ENCODE measurements at regions not wholly inside any gene's neighbourhood (a gene's known extent, or its start where the extent isn't known, plus 50 kb on each side); places are given as distances from the start of the nearest gene placed in this dataset.

- WGBS, result 89% methylated on average over 4 of the region's 4 CpGs
- no peak for DNase-seq (ENCODE audit: low spot score)
- H3K36me3 ChIP-seq (ENCODE audit: control insufficient read depth in 4 of 4, insufficient read depth in 3 of 4, low read depth in 1 of 4, low read length in 3 of 4), result no peaks in the 10 kb centered on the region
- H3K27ac ChIP-seq (ENCODE audit: low read depth in 1 of 2, low read length in 2 of 2), result no peak overlapping the region
- H3K4me1 ChIP-seq (ENCODE audit: control insufficient read depth in 4 of 4, insufficient read depth in 4 of 4, low read length in 3 of 4), result peaks cover 0 to 10% (median 3%) of the 10 kb centered on the region in 4 donors
- H3K27me3 ChIP-seq (ENCODE audit: control insufficient read depth in 4 of 4, insufficient read depth in 4 of 4, low read length in 3 of 4), result no peaks in the 10 kb centered on the region
- no peak overlapping the region for H3K4me3 ChIP-seq (ENCODE audit: low read depth in 1 of 3, low read length in 3 of 3)
- no peak for TF ChIP-seq RXRA (IDR thresholded peaks at IDR 0.05)
- no peak for TF ChIP-seq TAF1 (conservative IDR thresholded peaks at IDR 0.05)
- no peak for TF ChIP-seq REST (IDR thresholded peaks at IDR 0.05)
- TF ChIP-seq HNF4G (IDR thresholded peaks at IDR 0.05), result no peak
- no peak for TF ChIP-seq FOXA1 (IDR thresholded peaks at IDR 0.05)
- no peak for TF ChIP-seq JUND (IDR thresholded peaks at IDR 0.05)
- no peak for TF ChIP-seq SP1 (IDR thresholded peaks at IDR 0.05)
- no peak for TF ChIP-seq CTCF (IDR thresholded peaks at IDR 0.05; ENCODE audit: low read depth, low read length, missing input control)
- TF ChIP-seq NR2F2 (IDR thresholded peaks at IDR 0.05), result no peak
- TF ChIP-seq RAD21 (IDR thresholded peaks at IDR 0.05), result no peak
- TF ChIP-seq HNF4A (conservative IDR thresholded peaks at IDR 0.05), result no peak
- no peaks in the 10 kb centered on the region for H3K9me3 ChIP-seq (ENCODE audit: control insufficient read depth in 4 of 4, low read length in 3 of 4)
- no peak overlapping the region for H3K9ac ChIP-seq (ENCODE audit: low read depth in 1 of 2, low read length in 2 of 2)
Measured at GRCh38 chr1:54476530-54477109, 70.4 kb upstream of the SSBP3 start.

GRCh38 chr1:54475946-54476516 is 69.8 kb upstream of the SSBP3 start:
- Histone ChIP-seq H3K9ac (ENCODE audit: low read depth in 1 of 2, low read length in 2 of 2) (no peak overlapping the region), H3K36me3 (ENCODE audit: control insufficient read depth in 4 of 4, insufficient read depth in 3 of 4, low read depth in 1 of 4, low read length in 3 of 4) (no peaks in the 10 kb centered on the region), H3K4me3 (ENCODE audit: low read depth in 1 of 3, low read length in 3 of 3) (no peak overlapping the region), H3K4me1 (ENCODE audit: control insufficient read depth in 4 of 4, insufficient read depth in 4 of 4, low read length in 3 of 4) (peaks cover 0 to 10% (median 3%) of the 10 kb centered on the region in 4 donors), H3K9me3 (ENCODE audit: control insufficient read depth in 4 of 4, low read length in 3 of 4) (no peaks in the 10 kb centered on the region), H3K27ac (ENCODE audit: low read depth in 1 of 2, low read length in 2 of 2) (no peak overlapping the region), H3K27me3 (ENCODE audit: control insufficient read depth in 4 of 4, insufficient read depth in 4 of 4, low read length in 3 of 4) (no peaks in the 10 kb centered on the region)
- TF ChIP-seq EGR1 (IDR thresholded peaks at IDR 0.05; ENCODE audit: low read depth in 2 of 2) (no peak), TAF1 (conservative IDR thresholded peaks at IDR 0.05) (no peak), YY1 (IDR thresholded peaks at IDR 0.05) (no peak), MAX (IDR thresholded peaks at IDR 0.05) (no peak), HNF4A (conservative IDR thresholded peaks at IDR 0.05) (no peak), FOXA2 (IDR thresholded peaks at IDR 0.05) (no peak), FOXA1 (IDR thresholded peaks at IDR 0.05) (no peak), JUND (IDR thresholded peaks at IDR 0.05) (no peak), RAD21 (IDR thresholded peaks at IDR 0.05) (no peak), NR2F2 (IDR thresholded peaks at IDR 0.05) (no peak)
- no peak for DNase-seq (ENCODE audit: low spot score)
- 76% methylated on average over 10 of the region's 10 CpGs for WGBS

Measured in liver (tissue), 8 donors.